T-helper 1 cell treated with Interleukin-12 subunit alpha and Interleukin-12 subunit beta and Interleukin-4 antibody, amounts not matched to agents 30 ng/mL and 1 ng/mL, for 36 hours (primary cell): ENCODE measurements at regions not wholly inside any gene's neighbourhood (a gene's known extent, or its start where the extent isn't known, plus 50 kb on each side); places are given as distances from the start of the nearest gene placed in this dataset.

Experiments used
- intact Hi-C: fragments of 100-400 bp; cut with micrococcal nuclease; formaldehyde crosslinking; loops from one replicate; pipeline ENCODE4 v1.15.1; 2024

DNA sequence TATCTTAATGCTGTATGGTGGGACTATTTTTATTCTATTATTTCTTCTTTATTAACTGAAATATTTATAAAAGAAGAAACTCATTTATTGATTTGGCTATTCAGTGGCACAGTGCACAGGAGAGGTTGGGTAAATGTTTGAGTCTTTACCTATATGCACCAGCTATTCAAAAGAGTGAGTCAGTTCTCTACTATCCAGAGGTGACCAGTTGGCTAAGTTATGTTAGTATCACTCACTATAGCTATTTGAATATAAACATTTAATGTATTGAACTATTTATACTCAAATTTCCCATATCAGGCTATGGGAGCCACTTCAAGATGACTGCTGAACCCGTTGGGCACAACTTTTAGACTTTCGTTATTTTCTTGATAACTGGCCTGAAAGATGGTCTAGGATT lies 106.1 kb upstream of the VEGFC start:
- intact Hi-C loops: no loop called here

DNA sequence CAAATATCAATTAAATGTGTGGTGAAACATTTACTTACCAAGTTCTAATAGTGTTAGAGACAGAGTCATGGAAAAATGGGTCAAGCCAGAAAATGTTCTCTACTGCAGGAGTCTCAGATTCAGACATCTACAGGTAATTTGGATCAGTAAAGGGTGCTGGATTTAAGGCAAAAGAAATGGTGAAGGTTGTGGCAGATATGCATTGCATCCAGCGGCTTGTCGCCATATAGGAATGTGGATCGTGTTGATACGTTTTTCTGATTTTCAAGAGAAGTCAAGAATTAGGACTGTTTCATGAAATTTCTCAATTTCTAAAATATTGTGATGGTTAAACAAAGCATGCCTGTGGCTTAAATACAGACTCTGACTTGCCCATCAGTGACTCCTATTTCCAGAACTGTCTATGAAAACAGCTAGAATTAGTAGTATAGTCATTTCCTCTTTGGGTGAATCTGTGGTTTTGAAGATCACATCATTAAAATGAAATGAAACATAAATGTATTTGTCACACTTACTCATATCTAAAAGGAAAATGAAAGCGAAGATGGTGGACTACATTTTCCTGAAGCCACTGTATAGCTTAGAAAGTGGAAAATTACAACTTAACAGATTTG lies 110.1 kb upstream of the VEGFC start:
- intact Hi-C loops: loop anchor here (1.0 to 5.0 kb wide), 5 partner anchors 113 to 708 kb away; partner anchors contain the start of genes AGA and SPATA4

DNA sequence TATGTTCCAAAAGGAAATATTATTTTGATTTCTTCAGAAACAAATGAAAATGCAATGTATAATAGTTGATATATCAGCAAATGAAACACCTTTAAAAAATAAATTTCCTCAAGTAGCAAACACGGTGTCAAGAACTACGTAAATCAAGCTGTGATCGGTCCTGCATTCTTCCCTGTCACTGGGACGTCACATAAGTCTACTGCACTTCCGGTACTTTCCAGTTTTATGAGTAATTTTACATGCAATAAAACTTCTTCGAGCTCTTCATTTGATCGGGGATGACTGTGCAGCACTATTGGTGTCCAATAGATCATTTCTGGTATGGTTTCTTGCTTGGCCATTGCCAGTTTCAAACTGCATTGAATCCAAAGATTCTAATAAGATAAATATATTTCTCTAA lies 114.0 kb upstream of the VEGFC start:
- intact Hi-C loops: no loop called here

DNA sequence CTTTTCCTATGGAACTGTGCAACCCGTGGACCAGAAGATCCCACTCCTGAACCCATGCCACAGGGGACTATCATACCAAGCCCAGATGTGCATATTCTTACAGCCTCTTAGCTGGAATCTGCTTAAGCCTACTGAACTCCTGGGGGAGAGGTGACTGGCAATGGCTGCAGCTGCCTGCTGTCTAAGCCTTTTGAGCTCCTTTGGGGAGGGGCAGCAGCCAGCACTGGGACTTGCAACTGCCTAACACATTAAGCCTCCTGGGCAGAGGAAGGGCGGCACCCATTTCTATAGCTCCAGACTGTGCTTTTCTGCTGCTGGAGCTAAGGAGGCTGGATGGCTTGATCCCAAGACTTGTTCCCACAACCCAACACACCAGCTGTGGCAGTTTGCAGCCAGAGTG lies 117.9 kb upstream of the VEGFC start:
- intact Hi-C loops: no loop called here

DNA sequence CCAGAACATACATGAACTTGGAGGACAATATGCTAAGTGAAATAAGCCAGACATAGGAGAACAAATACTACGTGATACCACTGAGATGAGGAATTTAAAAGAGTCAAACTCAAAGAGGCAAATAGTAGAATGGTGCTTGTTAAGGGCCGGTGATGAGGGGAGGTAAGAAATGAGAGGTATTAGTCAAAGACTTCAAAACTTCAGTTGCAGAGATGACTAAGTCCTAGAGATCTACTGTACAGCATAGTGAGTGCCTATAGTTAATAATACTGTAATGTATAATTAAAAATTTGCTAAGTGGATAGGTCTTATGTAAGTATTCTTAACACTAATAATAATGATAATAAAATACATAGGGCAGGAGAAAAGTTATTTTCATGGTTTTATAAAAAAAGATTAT lies 126.9 kb upstream of the VEGFC start:
- intact Hi-C loops: no loop called here

DNA sequence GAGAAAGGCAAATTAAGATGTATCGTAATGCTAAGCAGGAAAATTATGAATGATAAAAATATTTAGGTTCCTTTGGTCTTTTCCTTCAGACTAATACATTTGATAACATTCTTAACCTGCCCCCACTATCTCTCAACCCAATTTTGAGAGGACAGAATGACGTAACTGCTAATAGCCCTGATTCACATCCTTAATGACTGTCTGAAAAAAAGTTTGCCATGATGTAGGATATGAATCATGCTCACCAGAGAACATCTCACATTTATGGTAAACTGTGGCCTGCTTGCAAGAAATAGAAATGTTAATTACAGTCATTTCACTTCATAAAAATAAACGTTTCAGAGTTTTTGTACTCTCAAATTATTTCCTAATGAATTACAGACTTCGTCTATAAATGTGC lies 128.0 kb upstream of the VEGFC start:
- intact Hi-C loops: no loop called here

DNA sequence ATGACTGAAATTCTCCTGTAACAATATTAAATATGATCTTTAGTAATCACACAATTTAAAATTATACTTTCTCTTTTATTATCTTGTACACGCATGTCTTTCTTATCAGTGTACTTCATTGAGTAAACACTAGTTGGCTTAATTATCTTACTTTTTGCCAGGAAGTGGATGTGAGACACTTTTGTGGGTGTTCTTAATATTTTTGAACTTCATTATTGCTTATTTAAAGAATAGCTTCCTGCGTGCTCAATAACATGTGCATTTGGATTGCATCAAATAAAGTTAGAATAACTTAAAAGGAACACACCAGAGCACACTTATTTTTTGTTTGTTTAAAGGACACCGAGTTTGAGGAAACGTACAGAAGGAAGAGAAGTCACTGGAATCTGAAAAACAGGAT lies 128.5 kb upstream of the VEGFC start:
- intact Hi-C loops: no loop called here

DNA sequence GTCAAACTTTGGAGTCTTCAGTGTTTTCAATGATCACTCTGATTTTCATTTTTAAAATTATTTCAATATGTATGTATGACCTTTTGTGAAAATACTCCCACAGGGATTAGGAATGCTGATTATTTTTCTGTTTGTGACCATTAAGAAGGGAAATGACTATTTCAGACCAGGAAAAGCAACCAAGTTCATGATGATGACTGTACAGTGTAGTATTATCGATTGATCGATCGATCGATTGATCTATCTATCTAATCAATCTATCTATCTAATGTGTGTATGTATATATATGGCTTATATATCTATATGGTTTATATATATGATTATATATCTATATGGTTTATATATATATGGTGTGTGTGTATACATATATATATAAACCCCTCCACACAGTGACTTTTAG lies 131.5 kb upstream of the VEGFC start:
- intact Hi-C loops: no loop called here

DNA sequence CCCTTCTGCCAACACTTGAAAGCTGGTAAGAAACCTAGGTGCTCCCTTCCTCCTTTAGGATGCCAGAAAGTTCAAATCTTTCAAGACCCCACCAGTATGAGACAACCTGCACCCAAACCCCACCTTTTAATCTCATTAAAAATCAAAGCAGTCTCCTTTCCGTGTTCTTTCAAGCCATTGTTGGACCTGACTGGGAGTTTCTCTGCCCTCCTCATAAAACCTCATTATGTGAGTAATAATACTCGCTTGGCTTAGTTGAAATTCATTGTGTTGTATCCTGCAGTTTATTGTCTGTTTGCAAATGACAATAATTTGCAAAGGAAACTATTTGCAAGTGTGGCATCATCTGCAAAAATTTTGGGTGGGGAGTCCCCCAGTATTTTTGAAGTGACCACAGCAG lies 133.2 kb upstream of the VEGFC start:
- intact Hi-C loops: no loop called here

DNA sequence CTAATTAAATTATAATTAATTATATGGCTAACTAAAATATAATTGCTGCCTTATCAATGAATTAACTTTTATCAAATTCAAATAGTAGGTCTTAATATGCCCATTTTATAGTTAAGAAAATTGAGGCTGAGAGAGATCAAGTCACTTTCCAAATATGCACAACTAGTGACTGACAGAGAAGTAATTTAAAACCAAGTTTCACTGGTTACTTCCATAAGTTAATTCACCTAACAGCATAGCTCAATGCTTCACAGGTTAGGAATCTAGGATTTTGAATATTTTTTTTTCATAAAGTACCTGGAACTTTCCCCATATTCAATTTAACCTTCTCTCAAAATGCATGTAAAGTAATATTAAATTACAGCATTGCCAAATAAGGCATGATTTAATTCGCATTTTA lies 134.4 kb upstream of the VEGFC start:
- intact Hi-C loops: no loop called here

DNA sequence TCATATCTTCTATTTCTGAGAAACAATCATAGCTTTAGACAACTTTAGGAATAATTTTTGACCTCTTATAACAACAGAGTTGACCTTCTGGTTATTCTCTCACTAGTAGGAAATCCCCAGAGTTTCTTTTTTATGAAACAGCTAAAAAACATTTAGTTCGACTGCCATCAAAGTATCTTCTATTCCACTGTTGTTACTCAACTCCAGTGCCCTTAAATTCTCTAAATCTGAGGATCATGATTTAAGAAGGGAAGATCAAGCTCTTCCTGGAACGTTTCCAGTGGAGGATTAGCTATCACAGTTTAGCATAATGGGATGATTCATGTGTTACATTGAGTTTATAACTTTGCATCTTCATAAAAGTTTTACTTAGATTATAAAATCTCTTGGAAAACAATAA lies 134.9 kb upstream of the VEGFC start:
- intact Hi-C loops: no loop called here

DNA sequence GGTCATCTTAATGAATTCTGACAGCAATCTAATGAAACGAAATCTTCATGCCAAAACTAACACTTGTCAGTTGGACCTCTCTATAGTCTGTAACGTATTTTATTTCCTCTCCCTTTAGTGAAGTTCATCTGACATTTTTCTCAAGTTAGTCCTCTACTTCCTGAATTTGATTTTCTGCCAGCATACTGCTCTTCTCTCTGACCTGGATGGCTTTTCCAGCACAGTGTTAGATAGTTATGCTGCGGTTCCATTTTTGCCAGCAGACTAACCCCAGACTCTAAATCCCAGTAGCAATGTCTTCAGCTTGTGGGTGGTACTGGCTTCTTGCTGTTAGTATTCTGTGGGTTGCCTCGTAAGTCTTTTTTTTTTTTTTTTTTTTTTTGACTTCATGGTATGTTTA lies 146.7 kb upstream of the VEGFC start:
- intact Hi-C loops: no loop called here

DNA sequence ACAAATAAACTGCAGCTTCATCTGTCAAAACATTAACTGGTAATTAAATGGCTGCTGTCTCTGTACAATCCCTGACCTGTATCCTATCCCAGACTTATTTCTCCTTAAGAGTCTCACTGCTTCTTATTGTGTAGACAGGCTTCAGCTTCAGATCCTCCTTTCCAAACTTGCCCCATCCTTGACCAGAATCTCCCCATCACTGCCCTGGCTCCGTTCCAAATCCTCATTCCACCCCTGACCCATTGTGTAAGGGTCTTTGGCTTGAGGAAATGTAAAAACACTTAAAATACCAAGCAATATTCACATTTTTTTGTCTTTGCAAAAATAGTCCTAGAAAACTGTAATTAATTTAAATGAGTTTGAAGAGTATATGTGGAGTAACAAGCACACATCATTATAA lies 152.6 kb upstream of the VEGFC start:
- intact Hi-C loops: no loop called here

DNA sequence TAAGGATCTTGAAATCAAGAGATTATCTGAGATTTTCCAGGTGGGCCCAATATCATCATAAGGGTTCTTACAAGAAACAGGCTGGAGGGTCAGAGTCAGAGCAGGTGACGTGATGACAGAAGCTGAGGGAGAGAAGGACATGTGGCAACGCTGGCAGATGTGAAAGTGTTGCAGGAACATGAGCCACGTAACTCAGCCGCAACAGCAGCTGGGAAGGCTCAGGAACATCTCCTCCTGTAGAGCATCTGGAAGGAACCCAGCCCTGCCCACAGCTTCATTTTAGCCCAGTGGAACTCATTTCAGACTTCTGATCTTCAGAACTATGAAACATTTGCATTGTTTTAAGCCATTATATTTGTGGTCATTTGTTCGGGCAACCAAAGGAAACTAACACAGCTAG lies 156.3 kb upstream of the VEGFC start:
- intact Hi-C loops: no loop called here

DNA sequence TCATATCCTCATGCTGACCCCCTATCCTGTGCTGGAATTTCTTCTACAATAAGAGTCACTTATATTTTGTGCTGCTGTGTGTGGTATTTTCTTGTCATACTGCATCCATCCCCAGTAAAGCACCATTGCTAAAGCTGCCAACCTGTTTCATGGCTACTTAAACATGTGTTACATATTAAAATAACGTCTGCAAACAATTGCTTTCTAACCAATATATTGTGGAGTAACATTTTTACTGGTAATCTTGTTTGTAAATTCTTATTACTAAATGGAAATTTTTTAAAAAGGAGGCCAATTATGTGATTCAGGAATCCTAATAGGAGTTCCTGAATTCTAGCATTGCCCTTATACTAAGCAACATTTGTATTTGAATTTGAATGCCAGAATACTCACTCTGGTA lies 160.3 kb upstream of the VEGFC start:
- intact Hi-C loops: no loop called here

DNA sequence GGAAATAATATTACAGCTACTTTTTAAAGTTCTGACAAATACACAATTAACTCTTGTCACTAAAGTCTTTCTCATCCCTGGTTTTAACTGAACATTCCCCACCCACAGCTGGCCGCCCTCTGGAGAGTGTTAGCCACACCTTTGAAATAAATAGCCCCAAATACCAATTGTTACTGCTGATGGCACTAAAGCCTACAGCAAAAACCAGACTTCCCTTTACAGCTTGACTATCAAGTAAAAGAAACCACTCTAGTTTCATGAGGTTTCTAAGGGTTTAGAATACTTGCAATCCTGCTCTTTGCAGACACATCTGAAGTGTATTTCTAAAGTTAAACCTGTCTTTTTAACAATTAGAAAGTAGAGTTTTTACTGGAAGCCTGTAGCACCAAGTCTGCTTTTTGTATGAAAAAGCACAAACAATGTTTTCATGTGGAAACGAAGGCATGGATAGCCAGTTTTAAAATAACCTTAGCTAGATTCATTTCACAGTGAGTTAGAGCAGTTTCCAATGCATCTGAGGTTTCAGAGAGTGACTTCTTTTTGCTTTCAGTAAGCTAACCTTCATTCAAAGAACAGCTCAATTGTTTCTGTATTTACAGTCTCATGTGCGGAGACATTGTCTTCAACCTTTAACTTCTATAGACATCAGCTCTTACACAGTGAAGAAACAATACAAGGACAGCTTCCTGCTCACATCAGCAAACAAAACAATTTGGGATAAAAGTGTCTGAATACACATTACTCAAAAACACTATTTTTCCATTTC lies 164.8 kb upstream of the VEGFC start:
- intact Hi-C loops: no loop called here

DNA sequence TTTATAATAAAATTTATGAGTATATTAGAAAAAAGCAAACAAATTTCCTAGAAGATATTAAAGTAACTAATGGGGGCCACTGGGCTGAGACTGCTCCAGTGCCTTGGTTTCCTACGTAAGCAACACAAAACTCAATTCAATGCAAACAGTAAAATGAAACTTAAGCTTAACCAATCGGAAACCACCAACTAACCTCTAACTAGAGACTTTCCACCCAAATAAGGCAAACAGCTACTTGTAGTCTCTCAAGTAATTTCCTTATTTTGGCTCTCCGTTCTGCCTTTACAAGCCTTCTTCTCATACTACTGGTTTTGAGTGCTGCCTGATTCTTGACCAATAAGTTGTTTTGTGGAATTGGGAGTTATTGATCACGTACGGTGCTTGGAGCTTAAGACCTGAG lies 167.3 kb upstream of the VEGFC start:
- intact Hi-C loops: no loop called here

DNA sequence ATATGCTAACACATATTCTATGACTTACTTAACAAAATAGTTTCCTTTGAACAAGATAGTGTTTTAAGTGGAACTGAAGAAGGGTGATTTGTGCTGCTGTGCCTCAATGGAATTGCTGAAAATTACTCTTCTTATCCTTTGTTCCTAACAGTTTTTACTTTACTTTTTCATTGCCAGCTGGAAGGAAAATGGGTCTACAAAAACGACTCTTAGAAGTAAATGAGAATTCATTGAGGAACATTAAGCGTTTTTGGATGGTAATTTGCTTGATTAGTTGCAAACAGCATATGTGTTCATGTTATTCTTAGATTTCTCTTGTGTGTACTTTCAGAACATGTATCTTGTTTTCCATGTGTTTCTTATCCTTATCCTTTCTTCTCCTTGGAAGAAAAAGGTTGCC lies 170.4 kb upstream of the VEGFC start:
- intact Hi-C loops: no loop called here

DNA sequence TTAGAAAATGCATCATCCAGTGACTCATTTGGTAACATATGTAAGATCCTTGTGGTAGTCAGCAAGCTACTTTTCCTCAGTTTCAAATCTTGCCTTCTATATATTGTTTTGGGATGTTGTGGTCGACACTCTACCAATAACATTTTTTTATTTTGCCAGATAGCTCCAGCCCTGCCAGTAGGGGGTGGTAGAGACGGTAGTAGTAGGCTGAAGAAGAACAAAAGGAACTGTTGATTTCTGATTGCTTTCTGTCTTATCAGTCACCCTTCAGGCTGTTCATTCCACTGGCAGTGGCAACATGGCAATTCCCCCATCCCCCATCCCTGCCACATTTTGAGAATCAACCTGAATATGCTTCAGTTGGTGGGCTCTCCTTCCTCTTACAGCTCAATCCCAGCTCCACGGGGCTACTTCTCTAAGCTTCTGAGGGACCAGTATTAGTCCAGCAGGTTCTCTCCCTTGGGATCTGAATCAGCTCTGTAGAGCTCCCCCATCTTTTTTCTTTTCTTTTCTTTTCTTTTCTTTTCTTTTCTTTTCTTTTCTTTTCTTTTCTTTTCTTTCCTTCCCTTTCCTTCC lies 171.5 kb upstream of the VEGFC start:
- intact Hi-C loops: no loop called here

DNA sequence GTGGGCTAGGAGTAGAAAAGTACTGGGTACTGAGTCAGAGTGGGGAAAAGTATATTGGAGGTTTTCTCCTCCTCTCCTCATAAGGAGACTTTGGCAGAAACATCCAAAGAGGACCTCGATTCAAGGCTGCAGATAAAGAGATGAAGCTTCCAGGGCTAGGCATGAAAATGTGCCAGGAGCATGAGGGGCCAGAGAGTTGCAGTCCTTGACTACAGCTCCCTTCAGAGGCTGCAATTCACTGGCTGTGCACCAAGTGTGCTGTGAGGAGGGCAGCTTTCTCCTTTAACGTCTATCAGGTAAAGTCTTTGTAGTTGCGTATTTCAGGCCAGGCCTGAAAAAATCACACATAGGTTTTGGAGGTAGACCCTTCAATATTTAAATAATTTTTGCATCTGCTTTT lies 174.9 kb upstream of the VEGFC start:
- intact Hi-C loops: no loop called here

DNA sequence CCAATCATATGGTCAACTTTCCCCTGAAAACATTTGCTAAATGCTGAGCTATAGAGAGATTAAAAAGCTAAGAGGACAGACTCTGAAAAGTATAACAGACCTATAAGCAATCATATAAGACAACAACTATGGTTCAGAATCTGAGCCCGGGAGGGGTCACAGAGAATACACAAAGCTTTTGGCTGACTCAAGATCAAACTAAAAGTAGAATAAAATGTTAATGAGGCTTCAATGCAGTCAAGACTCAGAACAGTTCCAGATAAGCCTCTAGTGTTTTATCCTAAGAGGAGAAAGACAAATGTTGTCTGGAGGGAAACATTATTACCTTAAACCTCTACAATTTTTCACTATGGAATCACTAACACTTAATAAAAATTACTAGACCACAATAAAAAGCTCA lies 175.4 kb upstream of the VEGFC start:
- intact Hi-C loops: no loop called here

DNA sequence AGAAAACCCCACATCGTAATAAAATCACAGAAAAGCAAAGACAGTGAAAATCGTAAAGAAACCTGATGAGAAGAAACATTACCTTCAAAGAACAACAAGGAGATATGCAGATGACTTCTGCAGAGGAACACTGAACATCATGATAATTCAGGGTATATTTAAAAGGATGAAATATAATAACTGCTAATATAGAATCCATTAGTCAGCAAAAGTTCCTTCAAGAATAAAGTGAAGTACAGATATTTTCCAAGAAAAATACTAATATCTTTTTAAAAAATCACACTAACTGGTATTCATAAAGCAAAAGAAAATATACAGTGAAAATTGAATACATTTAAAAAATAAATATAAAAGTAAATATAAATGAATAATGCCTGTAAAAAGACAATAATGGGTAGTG lies 176.3 kb upstream of the VEGFC start:
- intact Hi-C loops: no loop called here

DNA sequence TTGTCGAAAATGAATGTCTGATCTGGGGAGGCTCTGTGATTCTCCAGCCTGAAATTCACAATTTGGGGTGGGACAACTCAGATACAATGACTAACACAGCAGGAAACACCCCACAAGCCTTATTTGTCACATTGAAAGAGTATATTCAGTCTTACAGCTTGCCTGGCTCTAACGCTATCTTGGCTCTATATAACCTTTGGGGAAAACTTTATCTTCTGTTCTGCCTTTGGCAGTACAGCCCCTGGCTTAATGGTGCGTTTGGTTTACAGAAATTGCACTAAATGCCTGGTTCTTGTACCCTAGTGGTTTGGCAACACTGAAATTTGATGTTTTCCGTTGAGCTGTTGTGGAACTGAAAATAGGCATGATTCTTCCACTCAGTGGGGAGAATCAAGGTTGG lies 178.1 kb upstream of the VEGFC start:
- intact Hi-C loops: no loop called here
